Stimulated activated CD8-positive, alpha-beta memory T cell treated with anti-CD3 and anti-CD28 coated beads, Interleukin-15, amount 100 ng/mL, for 4 hours (primary cell): ENCODE measurements at regions not wholly inside any gene's neighbourhood (a gene's known extent, or its start where the extent isn't known, plus 50 kb on each side); places are given as distances from the start of the nearest gene placed in this dataset.

Experiments
- DNase-seq, 2 donors: peaks; one replicate each; pipeline ENCODE4 v3.0.0-alpha.2; 2020; ENCODE audit warnings: low read depth in 2 of 2

DNA sequence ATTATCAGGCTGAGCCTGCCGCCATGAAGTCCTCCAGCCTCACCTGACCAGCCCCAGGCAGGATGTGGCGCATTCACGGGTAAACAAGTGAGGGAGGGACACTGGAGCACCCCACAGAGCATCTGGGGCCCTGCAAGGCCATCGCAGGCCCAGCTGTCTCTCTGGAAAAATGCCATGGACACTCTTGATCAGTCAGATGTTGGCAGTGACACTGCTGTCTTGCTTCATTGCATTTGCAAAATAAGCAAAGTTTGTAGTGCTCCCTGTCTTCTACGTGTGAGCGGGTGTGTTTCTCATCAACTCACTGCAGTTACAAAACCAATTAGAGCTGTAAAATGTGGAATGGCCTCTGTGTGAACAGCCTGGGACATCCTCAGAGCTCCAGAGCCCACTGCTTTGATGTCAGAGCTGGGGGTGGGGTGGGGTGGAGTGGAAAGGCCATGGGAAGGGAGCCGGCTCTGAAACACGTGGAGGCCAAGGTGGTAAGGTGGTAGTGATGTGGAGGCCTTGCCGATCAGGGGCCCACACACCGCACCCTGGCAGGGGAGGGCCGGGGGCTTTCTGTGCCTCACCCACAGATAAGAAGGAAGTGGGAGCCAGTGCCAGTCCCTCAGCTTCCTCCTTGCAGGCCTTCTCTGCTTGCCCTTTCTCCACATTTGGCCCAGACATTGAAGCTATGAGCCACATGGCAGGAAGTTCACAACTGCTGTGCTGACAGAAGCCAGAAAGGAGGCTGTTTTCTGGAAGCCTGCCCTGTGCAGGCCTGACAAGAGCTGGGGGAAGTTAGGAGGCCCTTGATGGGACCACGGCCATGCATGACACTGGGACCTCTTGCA is 254.9 kb downstream of the RHOU start:
- DNase-seq, result no peak

DNA sequence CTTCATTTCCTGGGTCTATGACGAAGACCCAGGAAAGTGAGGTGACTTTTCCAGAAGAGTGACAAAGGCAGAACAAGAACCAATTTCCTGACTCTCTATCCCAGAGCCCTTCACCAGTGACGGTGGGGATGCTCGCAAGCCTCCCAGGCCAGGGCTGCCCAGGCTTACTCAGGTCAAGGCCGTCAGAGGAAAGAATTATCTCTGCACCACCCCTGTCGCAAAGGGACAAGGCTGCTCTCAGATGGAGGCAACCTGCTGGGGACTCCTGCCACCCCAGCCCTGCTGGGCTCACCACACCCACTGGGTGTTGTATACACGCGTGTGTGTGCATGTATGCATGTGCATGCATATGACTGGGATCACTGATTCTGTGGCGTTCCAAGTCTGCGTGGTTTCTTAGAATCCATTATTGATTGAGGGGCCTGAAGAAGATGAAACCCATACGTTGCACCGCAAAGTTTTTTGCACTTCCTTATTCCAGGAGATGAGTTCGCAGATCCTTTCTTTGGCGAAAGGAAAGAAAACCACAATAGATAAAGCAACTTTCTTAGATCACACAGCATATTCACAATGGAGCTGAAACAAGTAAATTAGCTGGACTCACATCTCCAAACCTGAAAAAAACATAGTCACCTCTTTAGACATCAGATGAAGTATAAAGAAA is 255.8 kb downstream of the RHOU start:
- DNase-seq, result no peak

DNA sequence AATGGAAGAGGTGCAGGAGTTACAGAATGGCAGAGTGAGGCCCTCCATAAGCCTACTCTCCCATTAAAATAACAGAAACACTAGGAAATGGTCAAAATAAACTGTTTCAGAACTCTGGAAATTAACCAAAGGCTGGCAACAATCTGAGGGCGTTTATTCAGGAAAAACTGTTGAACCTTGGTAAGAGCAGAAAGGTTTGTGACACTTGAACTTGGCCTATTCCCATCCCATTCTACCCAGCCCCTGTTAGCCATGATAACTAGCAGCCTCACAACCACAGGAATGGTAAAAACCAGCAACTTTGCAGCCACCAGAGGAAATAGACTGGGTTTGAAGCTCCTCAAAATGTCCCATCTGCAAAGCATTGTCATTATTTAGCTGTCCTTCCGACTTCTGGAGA is 256.8 kb downstream of the RHOU start:
- no peak for DNase-seq

DNA sequence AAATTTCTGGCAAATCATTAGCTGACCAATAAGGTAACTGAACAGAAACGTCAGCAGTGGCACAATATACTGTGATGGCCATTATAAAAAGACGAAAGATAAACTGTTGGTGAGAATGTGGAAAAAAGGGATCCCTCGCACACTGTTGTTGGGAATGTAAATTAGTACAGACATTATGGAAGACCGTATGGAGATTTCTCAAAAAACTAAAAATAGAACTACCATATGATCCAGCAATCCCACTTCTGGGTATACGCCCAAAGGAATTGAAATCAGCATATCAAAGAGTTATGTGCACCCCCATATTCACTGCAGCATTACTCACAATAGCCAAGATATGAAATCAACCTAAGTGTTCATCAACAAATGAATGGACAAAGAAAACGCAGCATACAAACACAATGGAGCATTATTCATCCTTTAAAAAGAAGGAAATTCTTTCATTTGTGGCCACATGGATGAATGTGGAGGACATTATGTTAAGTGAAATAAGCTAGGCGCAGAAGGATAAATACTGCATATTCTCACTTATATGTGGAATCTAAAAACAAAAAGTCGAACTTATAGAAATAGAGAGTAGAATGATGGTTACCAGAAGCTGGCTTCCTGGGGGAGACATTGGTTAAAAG is 257.7 kb downstream of the RHOU start:
- DNase-seq, result no peak

DNA sequence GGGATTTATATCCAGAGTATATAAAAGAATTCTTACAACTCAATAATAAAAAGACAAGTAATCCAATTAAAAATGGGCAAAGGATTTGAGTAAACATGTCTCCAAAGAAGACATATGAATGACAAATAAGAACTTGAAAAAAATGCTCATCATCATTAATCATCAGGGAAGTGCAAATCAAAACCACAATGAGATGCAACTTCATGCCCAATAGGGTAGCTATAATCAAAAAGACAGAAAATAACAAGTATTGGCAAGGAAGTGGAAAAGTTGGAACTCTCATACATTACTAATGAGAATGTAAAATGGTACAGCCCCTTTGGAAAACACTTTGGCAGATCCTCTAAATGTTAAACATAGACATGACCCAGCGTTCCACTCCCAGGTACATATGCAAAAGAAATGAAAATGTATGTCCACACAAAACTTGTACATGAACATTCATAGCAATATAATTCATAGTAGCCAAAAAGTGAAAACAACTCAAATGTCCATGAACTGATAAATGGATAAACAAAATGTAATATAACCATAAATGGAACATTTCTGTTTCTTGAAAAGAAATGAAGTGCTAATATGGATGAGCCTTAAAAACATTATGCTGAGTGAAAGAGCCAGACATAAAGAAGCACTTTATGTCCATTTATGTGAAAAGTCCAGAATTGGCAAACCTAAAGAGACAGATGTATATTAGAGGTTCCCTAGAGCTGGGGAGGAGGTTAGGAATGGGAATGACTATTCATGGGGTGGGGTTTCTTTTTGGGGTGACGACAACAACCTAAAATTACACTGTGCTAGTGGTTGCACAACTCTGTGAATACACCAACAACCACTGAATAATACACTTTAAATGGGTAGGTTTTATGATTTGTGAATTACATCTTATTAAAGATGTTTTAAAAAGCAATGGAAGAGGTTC is 259.7 kb downstream of the RHOU start:
- no peak for DNase-seq

DNA sequence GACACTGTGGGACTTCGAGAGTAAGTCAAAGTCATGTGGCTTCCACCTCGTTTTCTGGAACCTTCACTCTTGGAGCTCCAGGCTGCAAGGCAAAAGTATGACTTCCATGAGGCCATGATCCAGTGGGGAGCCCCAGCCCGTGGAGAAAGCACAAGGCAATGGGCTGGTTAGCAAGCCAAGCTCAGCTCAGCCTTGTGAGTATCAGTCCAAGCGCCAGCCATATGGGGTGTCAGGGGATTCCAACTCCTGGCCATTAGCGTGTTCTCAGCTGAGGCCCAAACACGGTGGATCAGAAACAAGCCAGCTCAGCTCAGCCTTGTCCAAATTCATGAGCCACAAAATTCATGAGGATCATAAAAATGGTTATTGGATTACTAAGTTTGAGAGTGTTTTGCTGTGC is 261.0 kb downstream of the RHOU start:
- DNase-seq, result no peak

DNA sequence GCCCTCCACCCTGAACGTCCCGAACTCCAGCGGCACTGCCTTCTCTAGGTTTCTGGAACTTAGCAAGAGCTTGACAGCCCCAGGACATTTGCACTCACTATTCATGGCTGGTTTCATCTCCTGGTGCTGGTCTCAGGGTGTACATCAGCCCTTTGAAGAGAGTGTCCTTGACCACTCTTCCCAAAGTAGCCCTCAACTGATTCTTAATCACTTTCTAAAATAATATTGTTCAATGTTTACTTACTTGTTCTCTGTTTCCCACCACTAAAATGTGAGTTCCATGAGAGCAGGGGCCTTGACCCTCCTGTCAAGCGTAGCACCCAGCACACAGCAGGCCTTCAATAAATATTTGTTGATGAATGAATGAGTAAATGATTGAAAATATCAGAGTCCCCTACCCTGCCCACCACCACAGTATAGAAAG is 262.5 kb downstream of the RHOU start:
- no peak for DNase-seq

DNA sequence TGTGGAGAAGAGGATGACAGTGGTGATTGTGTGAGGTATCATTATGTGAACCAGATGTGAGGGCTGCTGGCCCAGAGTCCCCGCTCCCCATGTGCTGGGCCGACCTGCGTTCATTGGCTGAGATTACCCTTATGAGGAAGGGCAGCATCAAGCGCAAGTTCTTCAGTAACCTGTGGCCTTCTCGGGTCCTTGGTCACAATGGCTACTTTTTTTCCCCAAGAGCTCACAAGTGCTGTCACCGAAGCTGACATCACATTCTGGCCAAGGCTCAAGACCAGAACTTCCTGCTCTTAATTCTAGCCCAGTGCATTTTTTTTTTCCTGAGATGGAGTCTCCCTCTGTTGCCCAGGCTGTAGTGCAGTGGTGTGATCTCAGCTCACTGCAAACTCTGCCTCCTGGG is 262.9 kb downstream of the RHOU start:
- DNase-seq, result no peak

DNA sequence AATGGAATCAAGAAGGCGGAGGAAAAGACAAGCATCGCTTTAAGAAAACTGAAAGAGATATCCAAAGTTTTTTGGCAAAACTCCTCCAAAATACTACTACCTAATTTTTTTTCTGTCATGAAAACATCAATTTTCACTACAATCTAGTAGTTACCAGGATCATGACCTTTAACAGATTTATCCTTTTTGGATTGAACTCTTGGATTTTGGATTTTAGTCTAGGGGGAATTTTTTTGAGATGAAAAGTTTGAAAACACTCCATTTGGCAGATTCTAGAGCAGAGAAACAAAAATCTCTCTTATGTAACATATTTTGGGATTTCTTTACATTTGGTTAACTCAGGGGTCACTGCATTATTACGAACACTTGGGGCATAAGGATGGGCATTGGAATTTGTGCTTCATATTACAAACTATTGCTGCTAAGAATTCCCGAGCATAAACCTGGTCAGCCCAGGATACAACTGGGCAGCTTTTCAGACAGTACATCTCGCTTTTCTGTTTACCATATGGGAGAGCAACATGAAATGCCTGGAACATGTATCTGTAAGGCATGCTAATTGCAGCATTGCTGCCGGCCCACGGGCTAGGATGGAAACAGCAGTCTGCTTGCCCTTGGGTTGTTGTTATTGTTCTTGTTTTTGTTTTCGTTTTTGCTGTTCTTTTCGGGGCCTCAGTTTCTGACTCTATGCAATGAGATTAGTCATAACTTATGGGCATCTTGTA is 264.3 kb downstream of the RHOU start:
- no peak for DNase-seq

DNA sequence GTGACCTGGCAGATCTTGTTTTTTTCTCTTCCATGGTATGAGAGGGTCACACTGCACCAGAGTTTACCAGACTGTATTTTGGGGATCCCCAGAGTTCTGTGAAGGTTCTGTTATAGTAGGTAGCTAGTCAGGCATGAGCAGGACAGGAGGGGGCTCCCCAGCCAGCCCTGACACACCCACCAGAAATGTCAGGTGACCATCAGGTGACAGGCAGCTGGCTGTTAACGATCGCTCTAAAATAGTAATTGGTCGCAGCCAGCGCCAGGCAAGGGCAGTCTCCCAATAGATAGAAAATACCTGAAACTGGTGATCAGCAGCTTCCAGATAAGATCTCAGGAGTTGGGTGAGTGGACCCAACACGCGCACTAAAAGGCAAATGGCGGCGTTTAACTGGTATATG is 264.9 kb downstream of the RHOU start:
- DNase-seq, result no peak

DNA sequence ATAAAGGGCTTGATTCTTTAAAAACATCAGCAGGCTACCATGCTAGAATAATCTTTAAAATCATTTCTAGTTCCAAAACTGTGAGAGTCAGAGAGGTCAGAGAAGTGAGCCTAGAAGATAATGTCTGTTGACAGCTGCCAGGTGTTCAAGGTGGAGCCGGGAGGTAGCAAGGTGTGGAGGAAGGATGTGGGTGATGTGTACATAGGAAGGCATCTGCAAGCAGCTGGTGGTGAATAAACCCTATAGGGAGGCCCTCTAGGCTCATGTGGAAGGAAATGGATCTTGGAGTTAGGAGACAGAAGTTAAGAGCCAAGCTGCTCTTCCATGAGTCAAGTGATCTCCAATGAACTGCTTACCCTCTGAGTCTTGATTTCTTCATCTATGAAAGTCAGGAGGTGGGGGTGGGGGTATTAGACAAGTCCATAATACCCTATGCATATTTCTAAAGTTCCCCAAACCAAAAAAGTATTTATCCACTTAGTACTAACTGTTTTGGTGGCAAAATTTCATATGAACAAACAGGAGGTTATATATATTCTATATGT is 266.3 kb downstream of the RHOU start:
- DNase-seq, result no peak

DNA sequence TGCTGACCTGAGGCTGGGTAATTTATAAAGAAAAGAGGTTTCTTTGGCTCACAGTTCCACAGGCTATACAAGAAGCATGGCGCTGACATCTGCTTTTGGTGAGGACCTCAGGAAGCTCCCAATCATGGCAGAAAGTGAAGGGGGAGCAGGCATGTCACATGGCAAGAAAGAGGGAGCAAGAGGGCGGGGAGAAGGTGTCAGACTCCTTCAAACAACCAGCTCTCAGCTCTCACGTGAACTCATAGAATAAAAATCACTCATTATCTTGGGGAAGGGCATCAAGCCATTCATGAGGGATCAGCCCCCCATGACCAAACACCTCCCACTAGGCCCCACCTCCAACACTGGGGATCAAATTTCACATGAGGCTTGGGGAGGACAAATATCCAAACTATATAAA is 266.8 kb downstream of the RHOU start:
- DNase-seq, result no peak

DNA sequence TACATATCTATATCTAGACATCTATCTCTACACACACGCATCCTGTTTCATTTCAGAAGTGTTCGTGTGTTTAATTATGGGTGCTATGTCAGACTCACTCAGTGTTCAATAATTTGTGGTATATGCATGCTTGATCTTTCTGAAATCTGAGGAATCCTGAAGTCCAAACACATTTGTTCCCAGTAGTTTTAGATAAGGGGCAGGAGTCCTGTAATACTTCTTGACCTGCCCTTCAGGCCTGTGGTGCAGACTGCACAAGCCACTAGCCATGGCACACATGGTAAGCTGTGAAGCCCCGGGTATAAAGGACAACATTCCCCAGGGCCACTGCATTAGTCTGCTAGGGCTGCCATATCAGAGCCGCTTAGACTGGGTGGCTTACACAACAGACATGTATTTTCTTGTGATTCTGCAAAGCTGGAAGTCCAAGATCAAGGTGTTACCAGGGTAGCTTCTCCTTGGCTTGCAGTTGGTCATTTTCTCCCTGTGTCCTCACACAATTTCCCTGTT is 267.2 kb downstream of the RHOU start:
- DNase-seq, result no peak

DNA sequence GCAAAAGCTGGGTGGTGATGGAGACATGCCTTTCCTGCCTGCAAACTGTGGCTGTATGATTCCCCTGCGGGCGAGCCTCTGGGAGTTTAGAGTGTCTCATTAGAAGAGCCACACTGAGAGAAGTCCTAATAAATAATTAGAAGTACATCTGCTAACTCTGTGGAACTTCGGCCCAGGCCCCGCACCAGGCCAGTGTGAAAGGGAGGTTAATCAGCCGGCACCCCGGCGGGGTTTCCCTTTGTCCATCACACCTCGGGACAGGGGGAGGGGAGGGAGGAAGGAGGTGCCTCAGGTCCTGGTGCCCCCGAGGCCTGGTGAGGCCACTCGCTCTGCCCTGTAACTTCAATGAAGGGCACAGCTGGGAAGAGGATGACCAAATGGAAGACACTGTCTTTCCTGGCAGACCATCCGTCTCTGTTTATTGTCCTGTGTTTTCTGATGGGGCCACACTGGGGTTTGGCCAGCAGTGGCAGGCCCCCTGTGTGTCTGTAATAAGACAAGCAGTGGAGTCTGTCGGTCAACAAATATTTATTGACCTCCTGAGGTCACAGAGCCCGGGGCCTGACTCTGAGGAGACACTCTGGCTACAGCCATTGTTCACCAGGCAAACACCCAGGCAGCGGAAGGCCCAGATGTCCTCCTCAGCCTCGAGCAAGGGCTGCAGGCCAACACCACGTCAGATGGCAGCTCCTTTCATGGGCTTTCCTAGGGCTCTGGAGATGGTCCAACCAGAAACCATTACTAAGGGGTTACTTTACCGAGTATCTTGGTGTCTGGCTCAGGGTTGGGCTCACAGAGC is 267.5 kb upstream of the RAB4A start:
- no peak for DNase-seq

DNA sequence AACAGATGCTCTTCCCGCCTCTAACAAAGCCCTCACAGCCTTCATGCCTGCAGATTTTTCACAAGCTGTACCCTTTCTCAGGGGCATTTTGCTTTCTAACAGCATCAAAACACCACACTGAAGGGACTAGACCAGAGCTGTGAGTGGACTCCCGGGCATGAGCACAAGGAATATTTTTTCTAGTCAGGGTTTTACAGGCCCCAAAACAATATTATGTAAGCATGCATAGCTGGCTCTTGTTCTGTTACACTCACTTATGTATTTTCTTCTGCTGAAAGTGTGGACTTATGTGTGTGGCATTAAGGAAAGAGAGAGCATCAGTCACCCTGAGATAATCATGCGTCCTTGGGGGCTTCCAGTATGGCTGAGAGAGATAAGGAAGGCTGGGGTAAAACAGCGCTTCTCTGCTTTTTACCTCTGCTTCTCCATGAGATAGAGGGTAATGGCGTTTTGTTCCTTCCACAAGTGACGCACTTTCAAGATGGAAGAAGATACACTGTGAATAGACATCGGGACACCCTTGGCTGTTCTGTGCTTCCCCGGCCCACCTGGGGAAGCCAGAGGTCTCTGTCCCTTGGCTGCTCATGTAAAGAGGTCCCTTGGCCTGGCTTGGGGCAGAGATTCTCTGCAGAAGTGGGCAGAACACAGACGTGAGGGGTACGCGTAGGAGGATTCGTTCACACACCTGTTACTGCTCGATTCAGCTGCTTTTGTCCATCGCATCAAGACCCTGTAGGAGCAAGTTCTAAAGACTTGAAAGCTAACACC is 266.7 kb upstream of the RAB4A start:
- no peak for DNase-seq

DNA sequence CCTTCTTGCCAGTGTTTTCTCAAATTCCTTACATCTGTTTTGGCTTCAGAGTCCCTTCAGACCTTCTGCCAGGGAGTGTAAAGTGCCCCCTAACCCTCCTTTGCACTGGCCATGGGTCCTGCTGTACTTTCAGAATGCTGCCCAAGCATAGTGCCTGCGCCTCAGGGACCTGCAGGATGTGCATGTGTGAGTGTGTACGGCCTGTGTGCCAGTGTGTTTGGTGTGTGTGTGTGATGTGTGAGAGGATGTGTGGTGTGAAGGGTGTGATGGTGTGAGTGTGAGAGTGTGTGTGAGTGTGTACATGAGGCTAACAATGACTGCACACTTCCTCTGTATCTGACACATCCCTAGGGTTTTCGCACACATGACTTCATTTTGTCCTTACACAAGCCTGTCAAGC is 265.8 kb upstream of the RAB4A start:
- no peak for DNase-seq

DNA sequence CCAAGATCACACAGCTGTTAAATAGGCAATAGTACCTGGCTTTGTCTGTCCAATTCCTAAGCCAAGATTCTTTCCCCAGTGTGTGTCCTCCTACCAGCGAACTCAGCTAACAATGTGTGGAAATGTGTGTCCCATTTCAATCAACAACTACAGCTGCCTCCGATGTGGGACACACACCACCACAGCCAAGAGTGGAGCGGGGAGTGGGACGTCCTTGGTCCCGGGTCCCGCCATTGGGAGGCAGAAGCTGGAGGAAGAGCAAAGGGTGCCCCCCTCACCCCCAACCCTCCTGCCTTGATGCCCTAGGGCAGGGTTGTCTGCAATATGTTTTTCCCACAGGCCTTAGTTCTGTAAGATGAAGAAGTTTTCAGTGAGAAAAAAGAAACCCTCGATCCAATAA is 265.4 kb upstream of the RAB4A start:
- no peak for DNase-seq

DNA sequence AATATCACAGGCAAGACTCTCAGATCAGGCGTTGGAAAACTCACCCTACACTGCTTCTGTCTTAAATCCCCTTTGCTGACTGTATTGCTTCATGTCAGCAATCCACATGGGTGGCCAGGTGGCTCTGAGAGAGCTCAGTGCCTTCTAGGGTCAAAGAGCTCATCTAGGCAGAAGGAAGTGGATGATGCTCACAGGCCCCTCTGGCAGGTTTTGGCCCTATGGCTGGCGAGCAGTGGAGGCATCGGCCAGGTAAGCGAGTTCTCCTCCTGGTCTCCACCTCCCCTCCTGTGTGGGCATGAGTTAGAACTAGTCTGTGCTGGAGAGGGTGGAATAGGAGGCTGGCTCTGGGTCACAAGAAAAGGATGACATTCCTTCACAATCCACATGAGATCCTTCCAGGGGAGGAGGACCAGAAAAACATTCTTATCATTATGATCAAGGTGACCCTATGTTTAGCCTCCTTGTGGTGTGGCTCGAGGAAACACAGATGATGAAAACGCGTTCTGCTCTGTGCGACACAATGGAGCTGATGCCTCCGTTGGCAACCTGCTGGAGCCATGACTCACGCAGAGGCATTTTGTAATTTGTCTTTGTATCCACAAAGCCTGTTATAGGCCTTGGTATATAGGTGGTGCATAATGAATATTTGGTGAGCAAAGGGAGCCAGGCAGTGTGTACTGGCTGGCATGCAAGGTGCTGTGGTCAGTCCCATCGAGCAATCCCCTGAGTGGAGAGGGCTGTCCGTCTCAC is 264.6 kb upstream of the RAB4A start:
- DNase-seq, result no peak
